ENCODE measurements at regions not wholly inside any gene's neighbourhood (a gene's known extent, or its start where the extent isn't known, plus 50 kb on each side); places are given as distances from the start of the nearest gene placed in this dataset.
"Not testable (repeated sequence)": the region's sequence is repeated elsewhere in the genome, so short reads cannot be mapped to it uniquely, and the experiment has no call there.

DNA sequence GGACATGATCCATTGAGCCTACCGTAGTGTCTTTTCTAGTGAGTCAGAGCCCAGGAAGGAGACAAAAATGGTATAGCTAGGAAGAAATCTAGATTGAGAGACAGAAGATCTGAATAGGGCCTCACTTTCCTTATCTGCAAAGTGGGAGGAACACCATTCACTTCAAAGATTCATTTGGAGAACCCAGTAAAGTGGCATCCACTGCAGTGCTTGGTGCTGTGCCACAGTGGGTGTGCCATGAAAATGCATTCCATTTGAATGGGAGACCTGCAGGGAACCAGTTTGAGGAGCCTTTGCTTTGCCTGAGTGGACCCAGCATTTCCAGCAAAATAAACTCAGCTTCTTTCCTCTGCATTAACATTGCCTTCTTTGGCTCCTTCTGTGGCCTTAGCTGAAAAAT, 470.5 kb upstream of the CADM1 start:
- DNase-seq (ENCODE audit: low spot score): no peak

DNA sequence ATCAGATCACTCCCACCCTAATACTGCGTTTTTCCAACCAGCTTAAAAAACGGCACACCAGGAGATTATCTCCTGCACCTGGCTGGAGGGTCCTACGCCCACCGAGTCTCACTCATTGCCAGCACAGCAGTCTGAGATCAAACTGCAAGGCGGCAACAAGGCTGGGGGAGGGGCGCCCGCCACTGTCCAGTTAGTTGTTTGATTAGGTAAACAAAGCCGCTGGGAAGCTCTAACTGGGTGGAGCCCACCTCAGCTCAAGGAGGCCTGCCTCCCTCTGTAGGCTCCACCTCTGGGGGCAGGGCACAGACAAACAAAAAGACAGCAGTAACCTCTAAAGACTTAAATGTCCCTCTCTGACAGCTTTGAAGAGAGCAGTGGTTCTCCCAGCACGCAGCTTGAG, 463.0 kb upstream of the CADM1 start:
- not testable (repeated sequence) for DNase-seq (ENCODE audit: low spot score)

DNA sequence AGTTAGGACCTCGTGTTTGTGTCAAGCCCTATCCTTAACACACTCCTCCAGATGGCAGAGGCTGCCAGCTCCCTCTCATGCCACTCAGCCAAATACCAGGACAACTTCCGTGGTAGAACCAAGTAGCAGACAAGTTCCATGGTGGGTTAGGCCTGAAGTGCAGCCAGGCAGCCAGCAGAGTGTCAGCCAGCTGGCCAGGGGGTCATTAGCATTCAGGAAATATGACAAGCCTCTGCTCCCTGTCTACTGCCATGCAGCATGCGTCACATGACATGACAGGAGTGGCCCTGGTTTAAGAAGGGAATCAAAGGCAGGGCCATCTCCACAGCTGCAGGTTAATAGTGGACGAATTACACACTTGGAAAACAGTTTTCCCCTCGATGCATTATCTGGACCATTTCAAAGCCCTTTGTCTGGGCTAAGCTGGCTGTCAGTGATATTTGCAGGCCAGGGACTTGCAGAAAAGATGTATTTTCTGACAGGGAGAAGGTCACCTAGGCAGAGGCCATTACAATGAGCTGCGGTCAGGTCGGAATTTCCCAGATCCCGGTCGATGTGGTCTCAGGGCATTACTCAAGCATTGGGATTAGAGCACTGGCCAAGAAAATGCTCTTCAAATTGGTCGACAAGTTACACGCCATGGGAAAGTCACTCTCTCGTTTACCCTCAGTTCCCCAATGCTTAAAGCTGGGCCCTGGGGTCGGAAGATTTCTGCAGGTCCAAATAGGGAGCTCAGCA, 461.7 kb upstream of the CADM1 start:
- no peak for DNase-seq (ENCODE audit: low spot score)

DNA sequence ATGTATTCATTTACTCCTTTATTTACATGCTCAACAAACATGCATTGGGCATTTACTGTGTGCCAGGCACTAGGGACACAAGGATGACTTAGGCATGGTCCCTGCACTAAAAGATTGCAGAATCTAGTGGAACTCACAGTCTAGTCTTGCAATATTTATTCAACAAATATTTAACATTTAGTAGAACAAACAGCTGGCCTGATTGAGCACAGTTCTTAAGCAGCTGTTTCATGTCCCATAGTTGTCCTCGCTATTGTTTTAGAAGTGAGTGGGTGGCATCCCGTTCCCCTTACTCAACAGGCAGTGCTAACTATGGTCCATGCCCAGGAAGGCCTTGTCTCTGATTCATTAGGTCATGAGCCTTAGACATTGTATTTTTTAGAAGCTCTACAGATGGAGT, 459.9 kb upstream of the CADM1 start:
- DNase-seq (ENCODE audit: low spot score): no peak

DNA sequence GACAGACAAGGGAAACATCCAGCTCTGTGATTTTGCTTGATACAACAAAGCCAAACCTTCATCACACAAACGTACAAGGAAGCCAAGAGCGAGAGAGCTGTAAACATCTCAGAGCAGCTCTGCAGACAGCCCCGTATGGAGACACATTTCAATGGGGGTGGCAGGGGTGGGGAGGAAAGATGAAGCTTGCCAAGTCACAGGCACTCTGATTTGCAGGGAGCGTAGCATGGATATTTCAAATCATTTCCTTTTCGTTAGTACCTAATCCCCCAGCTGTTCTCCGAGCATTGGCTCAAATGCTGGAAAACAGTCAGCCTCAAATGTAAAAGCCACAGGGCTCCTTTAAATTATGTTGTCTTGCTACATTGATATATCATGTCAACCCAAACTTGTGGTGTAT, 458.9 kb upstream of the CADM1 start:
- peak; percentile 38 for DNase-seq (ENCODE audit: low spot score)

DNA sequence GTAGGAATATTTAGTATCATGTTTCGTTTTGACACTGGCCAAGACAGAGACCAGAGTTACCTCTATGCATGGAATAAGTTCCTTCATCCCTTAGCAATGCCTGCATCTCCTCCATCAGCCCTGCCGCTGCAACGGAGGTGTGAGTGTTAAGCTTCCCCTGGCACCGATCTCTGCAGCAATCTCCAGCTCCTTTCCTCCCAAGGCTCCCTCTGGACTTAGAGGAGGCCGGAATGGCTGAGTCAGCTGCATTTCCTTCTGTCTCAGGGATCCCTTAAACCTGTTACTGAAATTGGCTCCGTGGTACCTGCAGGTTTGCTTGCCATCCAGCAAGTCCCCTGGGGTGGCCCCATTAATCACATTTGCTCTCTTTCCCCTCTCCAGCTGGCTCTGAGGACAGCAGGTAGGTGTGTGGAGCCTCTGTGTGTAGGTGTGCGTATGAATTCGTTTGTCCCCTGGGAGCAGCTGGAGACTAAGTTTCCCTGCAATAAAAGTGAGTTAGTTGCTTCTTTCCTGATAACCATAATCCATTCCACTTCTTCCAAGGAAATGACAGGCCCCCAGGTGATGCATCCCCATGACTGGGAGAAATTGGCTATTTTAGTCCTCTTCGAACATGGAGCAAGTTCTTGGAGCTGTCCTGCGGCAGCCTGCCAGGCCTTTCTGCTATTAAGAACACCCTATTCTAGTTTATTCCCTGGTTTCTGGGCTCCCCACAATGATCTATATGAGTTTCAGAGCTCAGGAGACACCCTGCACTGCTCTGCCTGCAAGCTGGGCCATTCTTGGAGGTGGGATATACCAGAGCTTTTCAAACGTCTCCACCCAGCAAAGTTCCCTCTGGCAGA, 457.2 kb upstream of the CADM1 start:
- DNase-seq (ENCODE audit: low spot score): no peak

DNA sequence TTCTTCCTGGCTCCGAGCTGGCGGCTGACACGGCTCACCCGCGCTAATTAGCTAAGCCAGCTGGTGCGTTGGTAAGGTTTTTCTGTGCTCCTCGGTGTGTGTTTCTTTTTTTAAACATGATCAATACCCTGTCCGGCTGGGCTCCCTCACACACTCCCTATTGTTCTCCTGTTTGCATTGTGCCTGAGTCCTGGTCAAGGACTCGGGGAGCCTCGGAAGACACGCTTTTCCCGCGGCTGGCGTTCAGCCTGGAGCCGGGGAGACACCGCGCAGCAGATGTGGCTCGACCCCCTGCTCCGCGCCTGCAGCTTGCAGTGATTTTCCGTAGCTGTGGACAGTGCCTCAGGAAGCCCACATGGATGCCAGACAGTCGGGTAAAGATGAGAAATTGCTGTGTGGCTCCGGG, 454.9 kb upstream of the CADM1 start:
- DNase-seq (ENCODE audit: low spot score): no peak

DNA sequence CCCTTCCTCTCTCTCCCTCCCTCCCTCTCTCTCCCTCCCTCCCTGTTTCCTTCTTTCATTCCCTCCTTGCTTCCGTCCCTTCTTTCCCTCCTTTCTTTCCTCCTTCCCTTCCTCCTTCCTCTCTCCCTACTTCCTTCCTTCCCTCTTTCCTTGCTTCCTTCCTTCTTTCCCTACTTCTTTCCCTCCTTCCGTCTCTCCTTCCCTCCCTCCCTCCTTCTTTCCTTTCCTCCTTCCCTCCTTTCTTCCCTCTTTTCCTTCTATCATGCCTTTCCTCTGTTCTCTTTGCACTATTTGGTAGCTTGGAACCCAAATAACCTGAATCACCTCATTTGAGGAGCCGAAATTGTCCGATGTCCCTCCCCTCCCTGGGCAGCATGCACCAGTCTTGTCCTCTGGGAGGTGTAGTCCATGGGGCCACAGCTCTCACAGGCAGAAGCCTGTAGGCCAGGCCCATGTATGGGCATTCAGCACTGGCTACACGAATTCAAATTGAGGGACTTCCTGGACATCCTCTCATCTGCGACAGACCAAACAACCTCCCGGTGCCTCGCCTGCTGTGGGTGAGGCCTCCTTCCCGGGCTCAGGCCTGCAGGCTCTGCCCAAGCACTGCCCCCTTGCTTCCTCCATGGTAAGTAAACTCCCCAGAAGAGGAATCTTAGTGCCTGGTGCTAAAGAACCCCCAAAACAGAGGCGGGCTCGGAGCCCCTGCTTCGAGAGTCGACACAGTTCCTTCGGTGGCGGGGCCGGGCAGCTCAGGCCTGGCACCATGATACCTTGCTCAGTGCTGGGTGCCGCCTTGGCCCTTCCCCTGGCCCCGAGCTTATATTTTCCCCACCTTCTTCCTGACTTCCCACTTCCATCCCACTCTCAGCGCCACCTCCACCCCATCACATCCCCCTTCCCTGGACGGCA, 454.1 kb upstream of the CADM1 start:
- no peak for DNase-seq (ENCODE audit: low spot score)

DNA sequence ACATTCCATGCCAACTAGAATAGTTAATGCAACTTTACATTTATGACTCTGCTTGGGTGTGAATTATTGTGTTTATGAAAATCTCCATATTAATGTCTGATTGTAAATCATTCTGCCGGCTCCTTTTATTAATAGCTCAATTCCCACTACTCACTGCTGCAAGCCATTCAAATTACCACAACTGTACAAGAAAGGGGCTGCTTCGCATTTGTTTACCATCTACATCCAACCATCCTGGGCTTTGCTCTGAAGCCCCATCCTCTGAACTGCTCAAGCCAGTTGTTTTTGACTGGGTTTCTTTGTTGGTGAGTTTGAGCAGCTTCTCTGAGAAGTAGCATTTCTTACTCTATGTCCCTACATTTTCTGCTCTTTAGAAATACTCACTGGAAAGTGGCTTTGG, 451.6 kb upstream of the CADM1 start:
- no peak for DNase-seq (ENCODE audit: low spot score)

DNA sequence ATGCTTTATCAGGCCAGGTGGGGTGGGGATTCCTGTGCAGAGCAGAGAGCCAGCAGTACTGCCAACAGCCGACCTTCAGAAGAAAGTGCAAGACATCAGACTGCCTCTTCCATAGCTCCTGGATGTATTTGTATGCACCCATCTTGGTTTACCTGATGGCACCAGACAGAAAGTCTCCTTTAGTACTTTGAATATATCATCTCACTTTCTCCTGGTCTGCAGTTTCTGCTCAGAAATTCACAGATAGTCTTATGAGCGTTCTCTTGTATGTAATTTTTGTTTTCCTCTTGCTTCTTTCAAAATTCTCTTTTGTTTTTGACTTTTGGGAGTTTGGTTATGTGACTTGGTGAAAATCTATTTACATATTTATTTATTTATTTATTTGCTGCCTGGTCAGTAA, 446.4 kb upstream of the CADM1 start:
- no peak for DNase-seq (ENCODE audit: low spot score)

DNA sequence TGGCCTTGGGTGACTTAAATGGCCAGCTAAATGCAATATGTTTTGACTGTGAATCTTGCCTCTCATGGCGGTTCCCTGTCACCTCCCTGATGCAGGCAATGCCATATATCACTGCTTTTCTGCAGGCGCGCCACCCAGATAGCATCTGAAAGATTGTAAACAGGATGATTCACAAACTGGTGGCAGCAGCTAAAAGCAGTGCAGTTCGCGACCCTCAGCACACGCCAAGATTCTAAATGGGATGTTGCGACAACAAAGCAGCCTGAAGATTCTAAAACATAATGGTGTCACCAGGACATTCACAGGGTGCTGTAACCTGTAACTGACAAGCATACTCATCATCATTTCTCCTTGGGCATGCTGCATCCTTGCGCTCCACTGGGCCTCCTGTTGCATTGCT, 440.4 kb upstream of the CADM1 start:
- no peak for DNase-seq (ENCODE audit: low spot score)

DNA sequence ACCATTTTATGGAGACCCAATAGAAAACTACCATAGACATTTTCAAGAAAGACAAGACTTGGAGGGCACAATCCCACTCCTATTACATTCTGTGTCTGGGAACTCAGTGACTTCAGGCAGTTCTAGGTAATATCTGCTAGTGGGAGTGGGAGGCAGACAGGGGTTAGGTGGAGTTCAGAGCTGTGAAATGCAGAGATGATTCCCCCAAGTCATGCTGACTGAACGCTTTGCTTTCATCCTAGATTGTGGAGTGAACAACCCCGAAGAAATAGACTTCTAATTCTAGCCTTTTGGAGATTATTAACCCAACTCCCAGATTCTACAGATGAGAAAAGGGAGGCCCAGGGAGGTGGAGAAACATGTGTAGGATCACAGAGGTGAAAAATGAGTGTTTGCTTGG, 437.8 kb upstream of the CADM1 start:
- no peak for DNase-seq (ENCODE audit: low spot score)

DNA sequence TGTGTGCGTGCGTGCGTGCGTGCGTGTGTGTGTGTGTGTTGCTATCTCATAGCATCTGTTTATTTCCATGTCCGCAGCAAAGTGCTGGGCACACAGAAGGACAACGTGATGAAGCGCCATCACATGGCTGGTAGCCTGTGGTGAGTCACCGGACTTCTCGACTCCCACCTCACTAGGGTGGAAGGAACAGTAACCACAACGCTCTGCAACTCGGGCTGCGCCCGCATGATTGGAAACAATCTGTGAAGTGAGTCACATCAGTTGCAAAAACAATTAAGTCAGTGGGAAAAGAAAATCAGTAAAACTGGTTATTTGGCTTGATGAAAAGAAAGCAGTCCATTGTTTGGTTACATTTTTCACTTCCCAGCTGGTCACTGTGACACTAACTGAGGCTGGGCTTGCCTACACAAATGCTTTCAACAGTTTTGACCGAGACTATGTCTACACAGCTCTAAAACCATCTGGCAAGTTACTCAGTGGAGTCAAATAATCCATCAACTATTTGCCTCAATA, 437.3 kb upstream of the CADM1 start:
- peak; percentile 71 for DNase-seq (ENCODE audit: low spot score)

DNA sequence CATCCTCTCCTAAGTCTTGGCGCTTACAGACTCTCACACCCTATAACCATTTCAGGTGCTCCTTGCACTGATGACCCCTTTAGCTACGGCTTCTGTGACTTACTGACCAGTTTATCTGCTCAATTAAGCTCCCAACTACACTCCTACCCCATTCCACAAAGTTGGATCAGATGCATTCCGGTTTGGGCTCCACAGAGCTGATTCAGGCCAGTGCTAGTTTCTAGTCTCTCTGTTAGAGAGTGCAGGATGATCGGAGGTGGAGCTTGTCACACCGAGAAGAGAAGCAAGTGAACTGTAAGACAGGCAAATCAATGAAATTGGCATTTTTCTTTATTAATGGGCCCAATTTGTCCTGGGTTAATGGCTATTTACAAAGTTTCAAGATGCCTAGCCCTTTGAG, 436.8 kb upstream of the CADM1 start:
- no peak for DNase-seq (ENCODE audit: low spot score)

DNA sequence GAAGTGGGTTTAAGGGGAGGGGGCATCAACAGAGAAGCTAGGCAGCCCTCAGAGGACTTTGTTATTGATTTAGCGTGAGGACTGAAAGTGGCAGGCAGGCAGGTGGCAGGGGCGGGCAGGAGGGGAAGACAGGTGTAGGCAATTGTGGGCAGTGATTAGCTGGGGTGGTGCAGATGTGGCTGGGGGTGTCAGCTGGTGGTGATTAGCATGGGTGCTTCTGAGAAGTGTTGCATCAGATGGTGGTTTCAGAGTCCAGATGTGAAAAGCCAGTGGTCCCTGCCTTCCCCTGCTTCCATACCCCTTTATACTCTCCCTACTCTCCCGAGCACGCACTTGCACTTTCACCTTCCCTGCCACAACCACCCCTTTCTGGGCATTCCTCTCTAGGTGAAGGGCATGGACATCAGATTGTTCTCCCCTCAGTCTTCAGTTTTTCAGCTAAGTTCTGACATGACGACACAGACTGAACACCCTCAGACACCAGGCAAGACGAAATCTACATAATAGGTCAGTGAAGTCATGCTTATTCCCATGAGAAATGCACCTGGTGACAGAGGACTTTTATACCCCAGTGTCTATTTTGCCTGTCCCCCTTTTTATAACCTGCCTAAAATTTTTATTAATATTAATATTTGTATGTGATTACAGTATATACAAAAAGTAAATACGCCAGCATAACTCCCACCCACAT, 435.7 kb upstream of the CADM1 start:
- DNase-seq (ENCODE audit: low spot score): no peak

DNA sequence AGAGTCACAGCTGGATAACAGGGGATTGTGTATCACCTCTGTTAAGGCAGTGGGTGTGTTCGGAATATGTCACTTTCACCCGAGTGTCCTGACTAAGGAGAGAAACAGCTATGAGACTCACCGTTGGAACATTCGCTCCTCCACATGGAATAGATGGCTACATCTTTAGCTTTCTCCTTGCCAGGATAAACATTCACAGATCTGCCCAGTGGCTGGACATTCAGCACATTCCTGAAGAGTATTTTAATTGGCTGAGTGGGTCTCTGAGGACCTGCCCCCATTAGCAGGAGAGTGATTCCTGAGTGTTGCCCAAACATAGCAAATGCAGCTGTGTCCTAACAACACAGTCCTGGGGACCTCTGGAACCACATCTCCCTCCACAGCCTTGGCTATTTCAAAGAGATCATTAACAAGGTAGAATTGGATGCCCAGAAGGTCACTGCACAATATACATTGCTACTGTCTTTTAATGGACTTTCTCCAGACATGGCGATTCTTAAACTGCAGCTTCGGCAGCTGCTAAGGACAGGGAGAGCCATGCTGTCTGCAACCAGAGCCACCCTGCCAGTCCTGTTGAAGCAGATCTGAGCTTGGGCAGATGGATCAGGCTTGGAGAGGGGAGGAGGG, 435.0 kb upstream of the CADM1 start:
- no peak for DNase-seq (ENCODE audit: low spot score)

DNA sequence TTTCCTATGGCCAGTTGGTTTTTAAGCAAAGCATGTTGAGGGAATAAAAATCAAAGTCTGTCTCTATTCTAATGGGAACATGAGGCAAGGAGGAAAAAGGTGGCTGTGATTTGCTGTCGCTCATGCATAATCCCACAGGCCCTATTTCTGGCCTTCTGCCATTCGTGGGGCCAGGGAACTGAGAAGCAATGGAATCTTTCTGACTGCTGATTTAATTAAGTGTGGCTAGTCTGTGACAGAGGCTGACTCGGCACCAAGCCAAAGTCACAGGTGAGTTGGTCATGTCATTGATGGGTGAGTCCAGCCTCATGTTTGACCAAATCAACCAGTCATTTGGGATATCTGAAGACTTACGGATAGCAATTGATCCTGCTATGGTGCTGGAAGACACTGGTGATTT, 429.3 kb upstream of the CADM1 start:
- no peak for DNase-seq (ENCODE audit: low spot score)

DNA sequence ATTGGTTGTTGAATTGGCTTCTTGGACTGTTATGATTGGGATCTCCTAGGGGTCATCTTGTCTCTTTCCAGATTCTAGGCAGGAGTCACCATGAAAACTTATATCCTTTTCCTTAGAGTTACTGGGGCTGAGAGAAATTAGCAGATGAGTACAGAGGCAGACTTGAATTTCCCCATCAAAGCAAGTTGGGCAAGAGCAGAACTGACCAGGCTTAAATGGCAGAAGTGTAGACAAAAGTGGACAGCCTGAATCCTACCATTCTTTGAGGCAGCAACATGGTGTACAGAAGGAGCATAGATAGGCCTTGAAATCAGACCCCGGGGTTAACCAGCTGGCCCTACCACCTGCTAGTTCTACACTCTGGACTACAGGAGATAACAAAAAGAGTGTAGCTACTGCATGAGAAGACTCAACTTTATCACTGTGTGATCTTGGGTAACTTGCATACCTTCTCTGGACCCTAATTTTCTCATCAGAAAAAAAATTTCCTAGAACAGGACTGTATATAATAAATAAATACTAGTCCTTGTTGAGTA, 427.4 kb upstream of the CADM1 start:
- no peak for DNase-seq (ENCODE audit: low spot score)

DNA sequence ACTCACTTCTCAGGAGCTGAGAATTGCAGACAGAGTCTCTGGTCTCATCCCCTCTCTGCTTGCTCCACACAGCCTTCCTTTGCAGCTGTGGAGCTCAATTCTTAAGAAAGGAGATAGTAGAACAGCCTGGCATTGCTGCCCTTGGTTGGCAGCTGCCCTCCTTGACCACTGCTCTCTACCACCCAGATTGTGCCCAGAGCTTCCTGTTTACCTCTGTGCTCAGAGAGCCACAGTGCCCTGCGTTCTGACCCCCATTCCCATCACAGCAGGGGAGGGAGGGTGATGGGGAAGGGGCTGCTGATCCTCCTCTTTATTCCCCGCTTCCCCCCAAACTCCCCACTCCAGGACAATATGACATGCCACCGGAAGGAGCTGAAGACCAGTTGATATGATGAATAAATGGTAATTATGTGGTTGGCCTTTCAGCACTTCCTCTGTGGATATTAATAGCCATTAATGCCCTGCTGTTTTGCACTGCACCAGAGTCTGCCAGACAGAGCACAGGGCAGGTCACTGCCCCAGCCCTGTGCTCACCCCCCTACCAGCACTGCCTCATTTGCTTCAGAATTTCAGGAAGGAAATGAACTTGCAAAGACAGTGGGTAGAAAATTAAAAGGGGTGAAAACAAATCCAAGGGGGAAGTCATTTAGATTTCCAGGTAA, 426.8 kb upstream of the CADM1 start:
- DNase-seq (ENCODE audit: low spot score): peak; percentile 35

DNA sequence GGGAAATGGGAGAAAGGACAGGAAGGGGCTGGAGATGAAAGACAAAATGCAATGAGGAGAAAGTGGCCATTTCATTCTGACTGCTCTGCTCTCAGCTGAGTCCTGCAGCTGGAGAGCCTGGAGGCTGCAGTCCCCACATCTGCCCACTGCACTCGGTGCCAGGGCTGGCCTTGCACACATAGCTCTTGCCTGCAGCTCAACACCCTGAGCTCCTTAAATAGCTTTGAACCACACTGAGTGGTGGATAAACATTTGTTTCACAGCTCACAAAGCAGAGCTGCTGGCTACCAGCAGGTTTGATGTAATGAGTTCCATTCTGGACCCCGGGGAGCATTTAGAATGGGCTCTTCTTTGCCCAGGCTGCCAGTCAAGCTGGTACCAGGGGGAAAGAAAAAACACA, 426.1 kb upstream of the CADM1 start:
- DNase-seq (ENCODE audit: low spot score): peak; percentile 42

Data from Ammon's horn (tissue), 1 donor.